ENCODE measurements at regions not wholly inside any gene's neighbourhood (a gene's known extent, or its start where the extent isn't known, plus 50 kb on each side); places are given as distances from the start of the nearest gene placed in this dataset.
A peak's percentile ranks its signal among the peaks of the same experiment; 100 is the strongest.

GRCh38 chr17:31702041-31702440 is 157.0 kb downstream of the COPRS start:
- DNase-seq, result no peak

- no peak for DNase-seq
Measured at GRCh38 chr17:31700973-31701372, 158.1 kb downstream of the COPRS start.

- no peak for DNase-seq
Measured at GRCh38 chr17:31699886-31700285, 159.2 kb downstream of the COPRS start.

GRCh38 chr17:31699281-31699680 is 159.8 kb downstream of the COPRS start:
- DNase-seq, result no peak

GRCh38 chr17:31698751-31699150 is 160.3 kb downstream of the COPRS start:
- DNase-seq, result no peak

GRCh38 chr17:31697838-31698237 is 161.2 kb downstream of the COPRS start:
- no peak for DNase-seq

GRCh38 chr17:31696703-31697325 is 162.2 kb downstream of the COPRS start:
- no peak for DNase-seq

GRCh38 chr17:31696184-31696602 is 162.9 kb downstream of the COPRS start:
- DNase-seq, result no peak

GRCh38 chr17:31695456-31696090 is 163.5 kb downstream of the COPRS start:
- no peak for DNase-seq

GRCh38 chr17:31693433-31694220 is 165.4 kb downstream of the COPRS start:
- DNase-seq, result no peak

- no peak for DNase-seq
Measured at GRCh38 chr17:31692632-31693031, 166.4 kb downstream of the COPRS start.

- no peak for DNase-seq
Measured at GRCh38 chr17:31692027-31692426, 167.0 kb downstream of the COPRS start.

GRCh38 chr17:31691251-31691905 is 167.7 kb downstream of the COPRS start:
- DNase-seq, result no peak

- no peak for DNase-seq
Measured at GRCh38 chr17:31690151-31690551, 168.9 kb downstream of the COPRS start.

GRCh38 chr17:31688701-31689100 is 170.3 kb downstream of the COPRS start:
- no peak for DNase-seq

GRCh38 chr17:31687505-31688126 is 171.4 kb downstream of the COPRS start:
- DNase-seq, result no peak

GRCh38 chr17:31686495-31686894 is 172.5 kb downstream of the COPRS start:
- DNase-seq, result no peak

GRCh38 chr17:31684901-31685300 is 174.1 kb downstream of the COPRS start:
- no peak for DNase-seq

GRCh38 chr17:31680126-31680525 is 178.9 kb downstream of the COPRS start:
- peak; percentile 11 to 23 for DNase-seq

- no peak for DNase-seq
Measured at GRCh38 chr17:31679667-31680066, 179.4 kb downstream of the COPRS start.

GRCh38 chr17:31678431-31678830 is 180.6 kb downstream of the COPRS start:
- no peak for DNase-seq

GRCh38 chr17:31677681-31678080 is 181.4 kb downstream of the COPRS start:
- no peak for DNase-seq

GRCh38 chr17:31677036-31677435 is 182.0 kb downstream of the COPRS start:
- no peak for DNase-seq
